NCI-H187 (cell line): ENCODE measurements at regions not wholly inside any gene's neighbourhood (a gene's known extent, or its start where the extent isn't known, plus 50 kb on each side); places are given as distances from the start of the nearest gene placed in this dataset.
"Not testable (repeated sequence)": the region's sequence is repeated elsewhere in the genome, so short reads cannot be mapped to it uniquely, and the experiment has no call there.

Experiments used
- DNase-seq, 2 experiments: peaks; one replicate each; lab custom pipeline; 2025; lab: John Stamatoyannopoulos, UW

DNA sequence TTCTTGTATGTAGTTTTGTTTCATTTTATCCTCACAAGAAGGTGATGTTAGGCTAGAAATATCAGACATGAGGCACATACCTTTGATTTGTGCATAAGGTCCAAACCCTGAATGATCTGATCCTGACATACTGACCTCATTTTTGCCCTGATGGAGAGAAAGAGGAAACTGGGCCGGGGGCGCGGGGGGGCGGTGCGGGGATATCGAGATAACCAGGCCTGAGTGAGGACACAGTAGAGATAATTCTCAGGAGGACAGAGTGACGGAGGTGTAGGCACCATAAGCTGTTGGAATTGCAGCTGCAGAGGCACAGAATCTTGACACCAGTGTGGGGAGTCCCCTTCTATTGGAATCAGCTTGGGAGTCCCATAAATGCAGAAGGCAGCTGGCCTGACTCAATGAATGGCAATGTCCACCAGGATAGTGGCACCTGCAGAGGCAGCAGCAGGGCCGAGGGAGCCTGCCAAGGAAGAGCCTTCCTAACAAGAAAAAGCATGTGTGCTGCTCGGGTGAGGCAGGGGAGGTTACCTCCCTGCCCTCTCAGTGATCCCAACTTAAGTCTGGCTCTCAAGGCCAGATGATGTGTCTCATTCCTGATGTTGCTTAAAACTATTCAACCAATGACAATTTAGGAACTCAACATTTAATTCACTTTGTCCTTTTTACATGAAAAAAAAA, 234.3 kb upstream of the MSX2 start:
- DNase-seq, result no peak

DNA sequence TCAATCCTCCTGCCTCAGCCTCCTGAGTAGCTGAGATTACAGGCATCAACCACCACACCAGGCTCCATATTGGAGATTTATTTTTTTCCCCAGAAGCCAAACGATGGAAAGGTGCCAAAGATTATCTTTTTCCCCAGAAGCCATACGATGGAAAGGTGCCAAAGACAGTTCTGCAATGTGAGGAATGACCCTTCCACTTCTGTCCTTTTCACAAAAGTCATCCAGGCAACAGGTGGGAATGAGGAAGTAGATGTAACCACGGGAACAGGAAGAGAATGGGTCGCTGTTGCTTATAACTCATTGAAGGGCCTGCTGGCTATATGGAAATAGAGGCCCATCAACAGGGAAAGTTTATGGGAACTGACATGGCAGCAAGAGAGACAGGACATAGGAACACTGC, 233.7 kb upstream of the MSX2 start:
- no peak for DNase-seq

DNA sequence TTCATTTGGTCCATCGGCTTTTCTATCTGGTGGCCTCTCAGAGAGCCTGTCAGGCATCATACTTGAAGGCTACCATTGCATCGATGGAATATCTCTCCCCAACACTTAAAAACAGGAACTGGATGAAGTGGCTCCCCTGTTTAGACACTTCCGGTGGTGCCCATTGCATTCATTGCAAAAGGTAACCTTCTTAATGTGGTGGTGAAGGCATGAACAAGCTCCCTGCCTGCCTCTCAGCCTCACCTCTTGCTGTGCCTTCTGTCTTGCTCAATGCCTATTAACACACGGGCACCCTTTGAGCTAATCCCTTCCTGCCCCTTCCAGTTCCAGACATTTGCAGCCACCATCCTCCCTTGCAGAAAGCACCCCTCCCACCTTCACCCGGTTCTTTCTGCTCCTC, 233.1 kb upstream of the MSX2 start:
- no peak for DNase-seq

DNA sequence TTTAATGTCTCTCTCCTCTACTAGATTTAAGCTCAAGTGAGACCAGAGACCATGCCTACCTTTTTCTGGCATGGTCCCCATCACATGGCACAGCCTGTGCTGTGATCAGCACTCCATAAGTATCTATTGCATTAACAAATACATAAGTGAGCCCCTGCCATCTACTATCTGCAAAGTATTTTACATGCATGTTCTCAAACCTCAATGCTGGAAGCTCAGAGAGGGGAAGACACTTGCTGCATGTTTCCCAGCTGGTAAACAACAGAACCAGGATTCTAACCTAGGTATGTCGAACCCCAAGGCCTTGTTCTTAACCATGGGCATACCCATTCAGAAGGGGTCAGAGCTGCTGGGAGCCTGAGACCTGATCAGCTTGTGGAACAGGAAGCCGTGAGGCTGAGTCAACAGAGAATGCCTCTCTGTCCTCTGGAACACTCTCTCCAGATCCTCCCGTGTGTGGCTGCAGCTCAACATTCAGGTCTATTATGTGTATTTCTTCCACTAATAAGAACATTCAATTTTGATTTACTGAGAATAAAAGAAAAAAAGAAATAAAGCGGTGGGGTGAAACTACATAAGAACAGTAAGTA, 232.5 kb upstream of the MSX2 start:
- DNase-seq, result no peak

DNA sequence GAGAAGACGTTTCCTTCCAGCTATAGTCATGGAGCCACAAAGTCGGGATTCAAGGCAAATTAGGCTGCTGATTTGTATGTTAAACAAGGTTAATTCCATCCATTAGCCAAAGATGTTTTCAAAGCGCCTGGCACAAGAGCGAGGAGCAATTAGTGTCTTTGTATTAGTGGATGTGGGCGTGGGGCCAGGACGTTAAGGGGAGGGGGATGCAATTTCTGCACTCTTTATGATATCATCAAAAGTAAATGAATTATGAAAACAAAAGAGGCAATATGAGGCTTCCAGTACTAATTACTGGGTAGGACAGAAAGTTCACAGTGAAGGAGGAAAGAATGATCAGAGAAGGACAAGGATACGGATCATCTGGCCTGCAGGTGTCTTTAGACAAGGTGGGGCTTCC, 230.9 kb upstream of the MSX2 start:
- no peak for DNase-seq

DNA sequence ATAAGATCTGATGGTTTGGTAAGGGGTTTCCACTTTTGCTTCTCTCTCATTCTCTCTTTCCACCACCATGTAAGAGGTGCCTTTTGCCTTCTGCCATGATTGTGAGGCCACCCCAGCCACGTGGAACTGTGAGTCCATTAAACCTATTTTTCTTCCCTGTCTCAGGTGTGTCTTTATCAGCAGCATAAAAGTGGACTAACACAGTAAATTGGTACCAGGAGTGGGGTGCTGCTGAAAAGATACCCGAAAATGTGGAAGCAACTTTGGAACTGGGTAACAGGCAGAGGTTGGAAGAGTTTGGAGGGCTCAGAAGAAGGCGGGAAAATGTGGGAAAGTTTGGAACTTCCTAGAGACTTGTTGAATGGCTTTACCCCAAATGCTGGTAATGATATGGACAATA, 226.4 kb upstream of the MSX2 start:
- not testable (repeated sequence) for DNase-seq

DNA sequence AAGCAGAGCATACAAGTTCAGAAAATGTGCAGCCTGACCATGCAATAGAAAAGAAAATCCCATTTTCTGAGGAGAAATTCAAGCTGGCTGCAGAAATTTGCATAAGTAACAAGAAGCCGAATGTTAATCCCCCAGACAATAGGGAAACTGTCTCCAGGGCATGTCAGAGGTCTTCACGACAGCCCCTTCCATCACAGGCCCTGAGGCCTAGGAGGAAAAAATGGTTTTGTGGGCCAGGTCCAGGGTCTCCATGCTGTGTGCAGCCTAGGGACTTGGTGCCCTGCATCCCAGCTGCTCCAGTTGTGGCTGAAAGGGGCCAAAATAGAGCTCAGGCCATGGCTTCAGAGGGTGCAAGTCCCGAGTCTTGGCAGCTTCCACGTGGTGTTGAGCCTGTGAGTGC, 225.8 kb upstream of the MSX2 start:
- DNase-seq, result not testable (repeated sequence)

DNA sequence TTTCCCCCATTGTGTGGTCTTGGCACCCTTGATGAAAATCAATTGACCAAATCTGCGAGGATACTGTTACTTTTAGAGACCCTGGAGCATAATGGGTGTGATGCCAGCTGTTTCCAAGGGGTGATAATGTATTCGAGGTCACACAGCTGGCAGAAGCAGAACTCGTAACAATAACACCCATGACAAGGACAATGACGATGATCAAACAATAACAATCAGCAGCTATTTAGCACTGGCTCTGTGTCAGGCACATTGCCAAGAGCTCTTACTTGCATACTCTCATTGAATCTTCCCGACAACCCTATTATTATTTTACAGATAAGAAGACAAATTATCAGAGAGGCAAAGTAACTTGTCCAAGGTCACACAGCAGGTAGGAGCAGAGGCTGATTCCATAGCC, 223.7 kb upstream of the MSX2 start:
- DNase-seq, result no peak

DNA sequence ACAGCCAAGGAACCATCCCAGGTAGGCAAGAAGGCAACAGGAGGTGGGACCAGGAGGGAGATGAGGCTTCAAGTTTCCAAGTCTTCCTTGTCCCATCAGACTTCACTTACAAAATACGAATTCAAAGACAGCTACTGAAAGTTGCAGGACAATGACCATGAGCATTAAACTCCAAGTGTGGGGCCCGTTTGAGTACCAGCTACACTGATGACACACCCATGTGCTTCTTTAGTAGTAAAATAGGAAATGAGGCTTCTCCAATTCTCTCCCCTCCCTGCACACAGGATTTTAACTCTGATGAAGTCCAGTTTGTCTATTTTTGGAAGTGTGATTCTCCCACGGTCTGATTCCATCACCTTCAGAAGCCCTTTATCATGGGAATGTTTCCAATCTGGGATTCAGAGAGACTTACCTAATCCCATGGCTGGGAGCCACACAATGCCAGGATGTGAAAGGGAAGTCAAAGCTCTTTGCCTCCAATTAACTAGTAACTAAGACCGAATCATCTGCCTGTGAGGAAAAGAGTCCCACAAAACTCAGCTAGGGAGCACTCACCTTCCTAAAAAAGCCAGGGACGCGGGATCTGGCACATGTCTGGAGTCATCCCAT, 222.8 kb upstream of the MSX2 start:
- no peak for DNase-seq

DNA sequence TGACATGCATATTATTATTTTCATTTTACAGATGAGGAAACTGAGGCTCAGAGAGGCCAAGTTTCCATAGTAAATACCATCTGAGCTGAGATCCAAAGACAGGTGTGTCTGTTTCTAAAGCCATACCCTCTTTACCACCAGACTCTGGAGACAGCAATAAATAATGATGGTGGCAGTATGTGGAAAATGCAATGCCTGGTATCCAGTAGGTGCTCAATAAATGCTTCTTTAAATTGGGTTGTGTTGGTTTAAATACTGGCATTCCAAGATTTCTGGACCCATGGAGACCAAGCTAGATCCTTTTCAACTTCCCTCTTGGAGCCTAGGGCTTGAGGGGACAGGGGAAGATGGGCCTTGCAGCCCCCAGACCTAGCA, 221.3 kb upstream of the MSX2 start:
- DNase-seq, result no peak

DNA sequence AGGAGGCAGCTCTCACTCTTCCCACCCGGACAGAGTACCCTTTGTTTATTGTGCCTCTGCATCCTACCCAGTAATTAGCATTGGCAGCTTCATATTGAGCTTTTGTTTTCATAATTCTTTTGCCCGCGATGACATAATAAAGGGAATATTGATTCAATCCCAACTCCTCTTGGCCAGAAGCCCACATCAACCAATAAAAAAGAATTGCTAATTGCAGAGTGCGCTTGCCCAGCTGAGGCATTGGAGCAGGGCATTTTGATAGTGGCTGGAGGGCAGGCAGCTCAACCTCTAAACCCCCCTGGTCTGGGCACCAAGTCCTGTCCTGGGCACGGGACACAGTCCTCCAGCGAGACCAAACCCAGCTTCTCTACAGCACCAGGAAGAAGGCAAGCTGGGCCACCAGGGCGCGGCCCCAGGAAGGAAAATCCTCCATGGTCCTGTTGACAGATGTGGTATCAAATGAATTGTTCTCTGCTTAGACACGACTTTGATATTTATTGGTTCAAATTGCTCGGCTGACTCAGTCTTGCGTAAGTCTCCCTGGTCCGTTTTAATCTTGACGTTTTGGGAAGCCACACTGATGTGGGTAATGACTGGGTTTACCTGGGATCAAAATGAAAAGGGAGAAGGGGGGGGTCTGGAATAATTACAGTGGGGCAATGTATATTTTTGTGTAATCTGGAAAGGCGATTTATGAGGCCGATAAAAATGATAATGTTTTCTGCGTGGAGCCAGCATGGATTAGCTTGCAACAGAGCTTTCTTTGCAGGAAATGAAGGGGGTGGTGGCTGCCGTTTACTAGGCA, 220.7 kb upstream of the MSX2 start:
- DNase-seq, result no peak

DNA sequence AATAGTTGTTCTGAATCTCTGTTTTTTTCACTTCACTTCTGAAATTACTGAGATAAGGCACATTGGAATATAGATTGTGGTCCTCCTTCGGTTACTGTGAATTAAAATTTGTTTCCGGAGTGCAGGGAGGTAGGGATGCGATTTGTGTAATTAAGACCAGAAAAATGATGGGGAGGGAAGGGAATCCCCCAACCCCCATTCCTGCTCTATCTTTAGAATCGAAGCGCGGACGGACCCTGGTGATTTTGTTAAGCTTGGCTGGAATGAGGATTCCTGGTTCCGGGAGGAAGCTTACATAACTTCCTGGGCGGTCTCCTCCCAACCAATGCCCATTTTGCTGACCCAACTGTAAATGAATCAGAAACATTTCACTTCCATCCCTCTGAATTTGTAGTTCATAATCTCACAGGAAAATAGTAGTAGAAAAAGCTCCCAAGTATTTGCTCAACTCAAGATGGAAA, 220.1 kb upstream of the MSX2 start:
- no peak for DNase-seq

DNA sequence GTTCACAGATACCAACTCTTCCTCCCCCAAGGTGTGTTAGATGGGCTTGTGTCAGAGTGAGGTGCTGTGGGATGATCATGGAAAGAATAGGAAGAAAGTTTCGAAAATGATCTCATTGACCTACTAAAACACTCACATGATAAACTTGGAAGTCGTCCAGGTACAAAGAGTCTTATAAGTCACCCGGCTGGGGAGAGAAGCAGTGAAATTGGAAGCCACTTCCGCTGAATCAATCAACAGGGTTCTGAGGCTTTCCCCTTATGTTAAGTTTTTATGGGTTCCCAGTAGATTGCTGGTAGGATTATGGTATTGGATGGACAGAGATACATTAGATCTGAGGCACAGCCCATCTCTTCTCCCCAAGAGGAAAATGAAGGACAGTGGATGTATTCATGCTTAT, 218.8 kb upstream of the MSX2 start:
- no peak for DNase-seq

DNA sequence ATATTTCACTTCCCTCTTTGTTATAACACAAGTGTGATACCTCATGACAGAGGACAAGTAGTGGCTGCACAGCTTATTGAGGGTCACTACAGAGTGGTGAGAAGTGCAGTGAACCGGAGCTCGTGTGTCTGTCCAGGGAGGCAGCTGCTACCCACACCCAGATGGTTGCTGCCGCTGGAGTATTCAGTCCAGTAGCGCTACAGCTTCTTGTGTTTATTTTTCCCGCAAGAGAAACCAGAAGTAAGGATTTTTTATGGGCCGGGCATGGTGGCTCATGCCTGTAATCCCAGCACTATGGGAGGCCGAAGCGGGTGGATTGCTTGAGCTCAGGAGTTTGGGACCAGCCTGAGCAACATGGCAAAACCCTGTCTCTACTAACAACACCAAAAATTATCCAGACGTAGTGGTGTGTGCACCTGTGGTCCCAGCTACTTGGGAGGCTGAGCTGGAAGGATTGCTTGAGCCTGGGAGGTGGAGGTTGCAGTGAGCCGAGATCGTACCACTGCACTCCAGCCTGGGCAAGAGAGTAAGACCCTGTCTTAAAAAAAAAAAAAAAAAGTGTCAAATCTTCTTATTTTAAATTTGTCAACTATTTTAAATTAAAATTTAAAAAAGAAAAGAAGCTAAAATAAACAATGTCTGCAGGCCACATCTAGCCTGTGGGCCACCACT, 213.5 kb upstream of the MSX2 start:
- not testable (repeated sequence) for DNase-seq

DNA sequence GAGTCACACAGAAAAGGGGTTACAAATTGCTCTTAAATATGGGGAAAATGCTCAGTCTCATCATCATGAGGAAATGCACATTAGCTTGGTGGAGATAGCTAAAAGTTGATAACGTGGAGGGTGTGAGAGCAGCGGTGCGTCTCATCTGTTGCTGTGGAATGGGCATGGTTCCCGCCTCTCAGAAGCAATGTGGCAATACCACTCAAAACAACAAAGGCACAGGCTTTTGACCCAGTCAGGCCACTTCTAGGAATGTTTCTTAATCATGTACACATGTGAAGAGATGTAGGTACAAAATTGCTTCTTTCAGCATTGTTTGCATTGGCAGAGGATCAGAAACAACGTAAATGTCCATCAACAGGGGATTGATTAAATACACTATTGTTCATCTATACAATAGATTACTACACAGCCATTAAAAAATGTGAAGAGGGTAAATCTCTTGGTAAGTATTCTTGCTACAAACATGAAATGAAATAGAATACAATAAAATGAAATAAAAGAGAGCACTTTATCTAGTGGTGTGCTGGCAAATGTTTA, 212.6 kb upstream of the MSX2 start:
- no peak for DNase-seq

DNA sequence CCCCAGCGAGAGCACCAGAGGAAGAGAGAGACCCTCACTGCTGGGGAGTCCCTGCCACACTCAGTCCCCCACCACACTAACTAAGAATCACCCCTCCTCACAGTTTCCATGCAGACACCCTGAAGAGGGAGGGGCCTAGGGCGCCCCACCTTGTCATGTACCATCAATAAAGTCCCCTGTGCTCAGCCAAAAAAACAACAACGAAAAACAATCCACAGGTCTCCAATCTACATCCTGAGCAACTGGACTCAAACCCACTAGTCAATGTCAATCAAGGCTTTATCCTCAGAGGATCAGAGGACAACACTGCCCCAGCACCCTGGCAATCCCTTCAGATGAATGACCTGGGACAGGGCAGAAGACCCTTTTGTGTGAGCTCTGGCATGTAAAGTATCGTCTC, 210.1 kb upstream of the MSX2 start:
- DNase-seq, result no peak

DNA sequence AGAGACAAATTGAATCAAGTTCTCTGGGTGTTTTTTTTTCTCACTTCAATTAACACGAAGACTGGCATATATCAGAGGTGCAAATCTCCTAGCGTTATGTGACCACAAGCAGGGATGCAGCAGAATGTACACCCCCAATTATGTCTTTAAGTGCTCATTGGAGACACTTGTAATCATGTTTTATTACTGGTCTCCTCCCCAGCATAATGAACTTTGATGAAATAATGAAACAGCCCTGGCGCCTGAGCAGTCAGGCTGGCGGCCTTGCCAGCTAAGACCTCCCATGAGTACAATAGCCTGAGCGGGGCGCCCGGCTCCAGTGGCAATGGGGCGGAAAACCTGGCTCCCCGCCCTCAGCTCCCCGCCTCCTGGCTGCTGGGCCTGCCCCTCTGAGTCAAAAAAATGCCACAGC, 209.4 kb upstream of the MSX2 start:
- peak; percentile 83 to 90 for DNase-seq

DNA sequence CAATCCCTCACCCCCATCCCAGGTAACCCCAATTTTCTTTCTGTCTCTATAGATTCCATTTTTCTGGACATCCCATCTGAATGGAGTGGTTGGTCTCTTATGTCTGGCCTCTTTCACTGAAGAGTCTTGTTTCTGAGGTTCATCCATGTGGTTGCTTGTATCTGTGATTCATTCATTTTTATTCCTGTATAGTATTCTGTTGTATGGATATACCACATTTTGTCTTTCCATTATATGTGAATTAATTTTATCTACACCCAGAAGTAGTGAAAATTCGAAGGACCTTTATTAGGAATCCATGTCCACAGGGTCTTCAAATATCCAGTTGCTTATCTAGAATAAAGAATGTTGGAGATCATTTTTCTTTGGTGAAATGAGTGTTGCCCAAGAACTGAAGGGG, 207.6 kb upstream of the MSX2 start:
- no peak for DNase-seq

DNA sequence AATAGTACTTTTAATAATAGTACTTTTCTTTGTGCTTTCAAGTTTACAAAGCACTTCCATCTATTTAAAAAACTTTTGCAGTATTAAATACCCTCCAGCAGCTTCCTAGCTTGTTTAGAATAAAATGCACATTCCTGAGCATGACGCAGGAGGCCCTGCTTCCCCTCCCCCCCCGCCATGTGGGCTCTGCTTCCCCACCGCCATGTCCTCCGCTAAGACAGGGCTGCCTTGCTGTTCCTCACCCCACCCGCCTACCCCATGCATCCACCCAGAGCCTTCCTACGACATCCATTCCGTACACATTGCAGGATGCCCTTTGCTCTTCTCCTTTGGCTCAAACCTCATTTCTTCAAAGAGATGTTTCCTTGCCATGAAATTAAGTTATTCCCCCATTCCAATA, 205.9 kb upstream of the MSX2 start:
- no peak for DNase-seq

DNA sequence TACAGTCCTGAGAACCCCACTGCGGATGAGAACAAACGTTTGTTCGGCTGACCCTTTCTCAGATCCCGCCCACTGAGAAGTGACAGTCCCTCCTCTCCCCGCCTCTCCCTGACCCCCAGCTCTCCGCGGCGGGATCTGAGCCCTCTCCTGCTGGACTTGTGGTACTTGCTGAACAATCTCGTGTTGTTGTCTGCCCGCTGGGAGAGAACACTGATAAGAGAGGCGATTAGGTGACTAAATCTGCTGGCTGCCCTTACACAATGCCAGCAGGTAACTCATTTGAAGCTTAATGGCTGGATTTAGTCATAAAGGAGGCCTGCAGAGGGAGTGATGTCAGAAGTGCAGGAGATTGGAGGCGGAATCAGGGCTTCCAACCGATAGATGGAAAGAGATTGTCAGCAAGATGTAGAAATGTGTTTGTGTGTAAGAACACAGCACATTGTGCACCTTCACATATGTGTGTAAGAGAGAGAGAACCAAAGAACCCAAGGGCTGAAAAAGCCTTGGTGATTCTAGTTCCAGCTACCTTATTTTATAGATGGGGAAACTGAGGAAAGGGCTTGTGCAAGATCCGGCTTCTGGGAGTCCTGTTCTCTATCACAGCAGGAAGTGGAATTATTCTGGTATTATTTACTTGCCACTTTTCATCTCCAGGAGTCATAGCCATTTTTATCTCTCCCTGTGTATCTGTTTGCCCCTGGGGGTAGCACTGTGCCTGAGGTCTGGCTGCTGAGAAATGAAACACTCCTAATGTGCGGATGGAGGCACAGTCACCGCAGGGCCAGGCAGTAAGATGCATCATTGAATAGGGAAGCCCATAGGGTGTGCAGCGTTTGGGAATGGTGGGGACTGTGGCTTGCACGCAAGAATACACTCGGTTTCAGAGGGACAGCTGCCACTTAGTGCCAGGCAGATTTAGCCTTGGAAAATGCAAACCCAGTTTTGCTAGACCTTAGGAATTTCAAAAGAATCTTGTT, 203.7 kb upstream of the MSX2 start:
- no peak for DNase-seq

DNA sequence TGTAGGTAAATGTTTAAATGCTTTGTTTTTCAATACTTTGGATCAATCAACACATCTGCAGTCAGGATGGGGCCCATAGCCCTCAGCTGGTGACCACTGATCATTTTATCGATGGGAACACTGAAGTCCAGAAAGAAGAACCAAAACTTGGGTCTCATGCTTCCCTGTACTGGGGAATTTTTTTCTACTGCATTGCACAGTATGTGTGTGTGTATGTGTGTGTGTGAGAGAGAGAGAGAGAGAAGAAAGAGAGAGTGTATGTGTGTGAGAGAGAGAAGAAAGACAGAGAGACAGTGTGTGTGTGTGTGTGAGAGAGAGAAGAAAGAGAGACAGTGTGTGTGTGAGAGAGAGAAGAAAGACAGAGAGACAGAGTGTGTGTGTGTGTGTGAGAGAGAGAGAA, 202.9 kb upstream of the MSX2 start:
- no peak for DNase-seq
